Adrenal gland (tissue), 5 donors: ENCODE measurements at regions not wholly inside any gene's neighbourhood (a gene's known extent, or its start where the extent isn't known, plus 50 kb on each side); places are given as distances from the start of the nearest gene placed in this dataset.

Experiments used
- POLR2A ChIP-seq, 2 donors: fragments of 450-650 bp; IDR thresholded peaks; one replicate each; pipeline ENCODE4 v1.6.1; 2017; ENCODE audit warnings: antibody characterized with exemption in 2 of 2, mild to moderate bottlenecking in 2 of 2, moderate library complexity in 1 of 2
- TF ChIP-seq, protein P1 (sequence below), 6 experiments: fragments of 450-650 bp in 4 of 6; fragments of 200-600 bp in 2 of 6; sonication (generic) in 1 of 6; IDR thresholded peaks; 1 replicate in 5 of 6; 2 replicates in 1 of 6; pipeline versions ENCODE4 v1.5.1 to v1.8.0; 2016 to 2021; ENCODE audit warnings: antibody characterized with exemption in 6 of 6, mild to moderate bottlenecking in 2 of 6, moderate library complexity in 1 of 6
- donor health status: DM: no; HTN: no; CAD: no.

DNA sequence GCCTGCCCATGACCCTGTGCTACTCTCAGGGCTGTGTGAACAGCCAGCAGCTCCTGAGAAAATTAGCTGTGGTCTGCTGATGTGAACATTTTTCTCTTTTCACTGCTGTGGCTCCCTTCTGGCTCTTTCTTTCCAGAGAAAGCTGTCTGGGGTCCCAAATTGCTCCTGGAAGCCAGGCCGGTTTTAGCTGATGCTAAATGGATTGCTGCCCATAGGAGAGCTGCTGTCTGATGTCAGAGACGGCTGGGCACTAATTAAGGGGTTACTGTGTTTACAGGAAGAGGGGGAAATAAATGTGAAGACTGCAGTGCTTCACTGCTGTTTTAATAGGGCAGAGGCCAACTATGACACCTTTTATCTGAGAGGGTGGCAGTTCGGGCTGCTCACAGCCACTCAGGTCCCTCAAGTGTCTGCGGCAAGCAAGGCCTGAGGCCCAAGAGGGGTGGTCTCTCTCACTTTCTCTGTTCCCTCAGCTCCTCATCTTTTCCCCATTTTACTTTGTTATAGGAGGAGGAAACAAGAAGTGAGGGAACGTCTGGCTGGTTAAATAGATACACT, 106.0 kb upstream of the GNG12 start:
- TF ChIP-seq, protein P1, sequence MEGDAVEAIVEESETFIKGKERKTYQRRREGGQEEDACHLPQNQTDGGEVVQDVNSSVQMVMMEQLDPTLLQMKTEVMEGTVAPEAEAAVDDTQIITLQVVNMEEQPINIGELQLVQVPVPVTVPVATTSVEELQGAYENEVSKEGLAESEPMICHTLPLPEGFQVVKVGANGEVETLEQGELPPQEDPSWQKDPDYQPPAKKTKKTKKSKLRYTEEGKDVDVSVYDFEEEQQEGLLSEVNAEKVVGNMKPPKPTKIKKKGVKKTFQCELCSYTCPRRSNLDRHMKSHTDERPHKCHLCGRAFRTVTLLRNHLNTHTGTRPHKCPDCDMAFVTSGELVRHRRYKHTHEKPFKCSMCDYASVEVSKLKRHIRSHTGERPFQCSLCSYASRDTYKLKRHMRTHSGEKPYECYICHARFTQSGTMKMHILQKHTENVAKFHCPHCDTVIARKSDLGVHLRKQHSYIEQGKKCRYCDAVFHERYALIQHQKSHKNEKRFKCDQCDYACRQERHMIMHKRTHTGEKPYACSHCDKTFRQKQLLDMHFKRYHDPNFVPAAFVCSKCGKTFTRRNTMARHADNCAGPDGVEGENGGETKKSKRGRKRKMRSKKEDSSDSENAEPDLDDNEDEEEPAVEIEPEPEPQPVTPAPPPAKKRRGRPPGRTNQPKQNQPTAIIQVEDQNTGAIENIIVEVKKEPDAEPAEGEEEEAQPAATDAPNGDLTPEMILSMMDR (IDR thresholded peaks at IDR 0.05), result no peak
- TF ChIP-seq POLR2A (IDR thresholded peaks at IDR 0.05), result no peak
